Suprapubic skin (tissue), 4 donors: ENCODE measurements at regions not wholly inside any gene's neighbourhood (a gene's known extent, or its start where the extent isn't known, plus 50 kb on each side); places are given as distances from the start of the nearest gene placed in this dataset.

Experiments used
- DNase-seq, 2 donors: peaks; one replicate each; pipeline ENCODE4 v3.0.0-alpha.2; 2019; ENCODE audit warnings: low spot score in 2 of 2
- H3K27ac ChIP-seq: fragments of 200-600 bp; sonication (generic); one replicate; pipeline ENCODE4 v1.5.1; 2019
- H3K27me3 ChIP-seq: fragments of 200-600 bp; sonication (generic); one replicate; pipeline ENCODE4 v1.5.1; 2019
- H3K36me3 ChIP-seq: fragments of 200-600 bp; sonication (generic); one replicate; pipeline ENCODE4 v1.5.1; 2019
- H3K4me1 ChIP-seq: fragments of 200-600 bp; sonication (generic); one replicate; pipeline ENCODE4 v1.5.1; 2019
- H3K4me3 ChIP-seq: fragments of 200-600 bp; sonication (generic); one replicate; pipeline ENCODE4 v1.5.1; 2019; ENCODE audit warnings: mild to moderate bottlenecking
- H3K9me3 ChIP-seq: fragments of 200-600 bp; sonication (generic); one replicate; pipeline ENCODE4 v1.5.1; 2019
- EP300 ChIP-seq: sonication (generic); formaldehyde crosslinking; IDR thresholded peaks from one replicate; pipeline ENCODE4 v1.6.1; 2017; ENCODE audit warnings: antibody characterized with exemption
- POLR2A ChIP-seq, 2 donors: fragments of 450-650 bp; IDR thresholded peaks; one replicate each; pipeline ENCODE4 v1.6.1; 2017; ENCODE audit warnings: antibody characterized with exemption in 2 of 2, mild to moderate bottlenecking in 2 of 2, moderate library complexity in 2 of 2
- POLR2AphosphoS5 ChIP-seq, 3 donors: sonication (generic); formaldehyde crosslinking; IDR thresholded peaks; one replicate each; pipeline ENCODE4 v1.6.1; 2017; ENCODE audit warnings: antibody characterized with exemption in 3 of 3
- WGBS: methylation state at CpG from one replicate; pipeline ENCODE4 v1.1.5; 2018; 5-methylcytosine and 5-hydroxymethylcytosine counted together
- TF ChIP-seq, protein P1 (sequence below), 2 donors: fragments of 200-600 bp in 1 of 2; fragments of 450-650 bp in 1 of 2; sonication (generic) in 1 of 2; IDR thresholded peaks; one replicate each; pipeline ENCODE4 v1.5.1; 2016 to 2019; ENCODE audit warnings: antibody characterized with exemption in 2 of 2, mild to moderate bottlenecking in 1 of 2, moderate library complexity in 1 of 2

DNA sequence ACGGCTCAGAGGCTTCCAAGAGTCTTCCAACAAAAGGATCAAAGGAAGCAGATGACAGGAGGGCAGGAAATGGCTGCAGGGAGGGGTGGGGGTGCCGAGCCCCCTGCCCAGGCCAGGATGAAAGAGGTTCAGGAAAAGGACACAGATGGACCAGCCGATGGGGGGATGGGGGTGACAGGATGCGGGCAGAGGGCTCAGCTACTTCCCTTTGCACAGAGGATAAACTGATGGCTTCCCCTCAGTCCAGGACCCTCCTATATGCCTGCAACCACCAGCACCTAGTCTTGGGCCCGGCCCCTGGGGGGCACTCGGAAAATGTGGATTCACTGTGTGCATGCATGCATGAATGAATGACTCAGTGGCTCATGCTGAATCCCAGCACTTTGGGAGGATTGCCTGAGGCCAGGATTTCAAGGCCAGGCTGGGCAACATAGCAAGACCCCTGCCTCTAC lies 148.2 kb downstream of the C9orf50 start:
- DNase-seq = no peak
- 51% methylated on average over 6 of the region's 6 CpGs for whole genome bisulfite sequencing
- Histone ChIP-seq H3K9me3 (no peaks in the 10 kb centered on the region), H3K4me1 (peaks cover 32% of the 10 kb centered on the region), H3K4me3 (no peak overlapping the region), H3K27me3 (no peaks in the 10 kb centered on the region), H3K36me3 (no peaks in the 10 kb centered on the region), H3K27ac (no peak overlapping the region)
- TF ChIP-seq EP300 (no peak), POLR2A (IDR thresholded peaks at IDR 0.05) (no peak), POLR2AphosphoS5 (IDR thresholded peaks at IDR 0.05) (no peak)
- TF ChIP-seq, protein P1, sequence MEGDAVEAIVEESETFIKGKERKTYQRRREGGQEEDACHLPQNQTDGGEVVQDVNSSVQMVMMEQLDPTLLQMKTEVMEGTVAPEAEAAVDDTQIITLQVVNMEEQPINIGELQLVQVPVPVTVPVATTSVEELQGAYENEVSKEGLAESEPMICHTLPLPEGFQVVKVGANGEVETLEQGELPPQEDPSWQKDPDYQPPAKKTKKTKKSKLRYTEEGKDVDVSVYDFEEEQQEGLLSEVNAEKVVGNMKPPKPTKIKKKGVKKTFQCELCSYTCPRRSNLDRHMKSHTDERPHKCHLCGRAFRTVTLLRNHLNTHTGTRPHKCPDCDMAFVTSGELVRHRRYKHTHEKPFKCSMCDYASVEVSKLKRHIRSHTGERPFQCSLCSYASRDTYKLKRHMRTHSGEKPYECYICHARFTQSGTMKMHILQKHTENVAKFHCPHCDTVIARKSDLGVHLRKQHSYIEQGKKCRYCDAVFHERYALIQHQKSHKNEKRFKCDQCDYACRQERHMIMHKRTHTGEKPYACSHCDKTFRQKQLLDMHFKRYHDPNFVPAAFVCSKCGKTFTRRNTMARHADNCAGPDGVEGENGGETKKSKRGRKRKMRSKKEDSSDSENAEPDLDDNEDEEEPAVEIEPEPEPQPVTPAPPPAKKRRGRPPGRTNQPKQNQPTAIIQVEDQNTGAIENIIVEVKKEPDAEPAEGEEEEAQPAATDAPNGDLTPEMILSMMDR (IDR thresholded peaks at IDR 0.05) = no peak

DNA sequence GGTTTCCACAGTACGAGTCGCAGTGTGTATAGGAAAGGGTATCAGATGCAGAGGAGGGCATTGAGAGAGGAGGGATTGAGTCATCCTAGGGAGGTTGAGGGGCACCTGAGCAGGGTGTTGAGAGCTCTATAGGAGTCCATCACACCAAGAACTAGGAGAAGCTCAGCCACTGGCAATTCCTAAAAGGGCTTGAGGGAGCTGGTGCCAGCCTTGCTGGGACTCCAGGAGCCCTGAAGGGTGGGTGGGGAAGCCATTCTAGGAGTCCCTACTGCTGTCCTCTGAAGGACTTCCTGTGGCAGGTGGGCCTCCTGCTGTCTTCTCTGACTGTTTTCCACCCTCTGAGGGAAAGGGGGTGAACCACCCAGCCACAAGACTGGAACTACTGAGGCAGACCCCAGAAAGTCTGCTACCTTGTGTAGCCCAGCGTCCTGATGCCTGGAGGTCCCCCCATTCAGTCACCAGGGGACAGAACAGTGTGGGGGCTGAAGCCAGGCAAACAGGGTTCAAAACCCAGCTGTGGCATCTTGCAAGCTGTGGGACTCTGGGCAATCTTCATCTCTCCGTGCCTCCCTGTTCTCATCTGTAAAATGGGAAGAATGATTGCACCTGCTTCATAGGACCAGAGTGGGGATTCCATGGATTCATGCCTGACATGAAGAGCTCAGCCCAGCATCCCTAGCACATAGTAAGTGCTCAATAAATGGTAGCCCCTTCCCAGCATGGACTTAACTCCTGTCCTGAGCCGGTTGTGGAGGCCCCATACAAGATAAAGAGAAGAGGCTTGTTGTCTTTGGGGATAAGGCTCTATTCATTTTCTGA lies 149.5 kb downstream of the C9orf50 start:
- Histone ChIP-seq H3K4me1 (peaks cover 34% of the 10 kb centered on the region), H3K27ac (no peak overlapping the region), H3K9me3 (no peaks in the 10 kb centered on the region), H3K36me3 (no peaks in the 10 kb centered on the region), H3K4me3 (no peak overlapping the region), H3K27me3 (no peaks in the 10 kb centered on the region)
- 93% methylated on average over 3 of the region's 5 CpGs for WGBS
- TF ChIP-seq, protein P1 (IDR thresholded peaks at IDR 0.05) = no peak
- TF ChIP-seq POLR2A (IDR thresholded peaks at IDR 0.05) = no peak
- no peak for TF ChIP-seq EP300
- no peak for TF ChIP-seq POLR2AphosphoS5 (IDR thresholded peaks at IDR 0.05)
- no peak for DNase-seq

DNA sequence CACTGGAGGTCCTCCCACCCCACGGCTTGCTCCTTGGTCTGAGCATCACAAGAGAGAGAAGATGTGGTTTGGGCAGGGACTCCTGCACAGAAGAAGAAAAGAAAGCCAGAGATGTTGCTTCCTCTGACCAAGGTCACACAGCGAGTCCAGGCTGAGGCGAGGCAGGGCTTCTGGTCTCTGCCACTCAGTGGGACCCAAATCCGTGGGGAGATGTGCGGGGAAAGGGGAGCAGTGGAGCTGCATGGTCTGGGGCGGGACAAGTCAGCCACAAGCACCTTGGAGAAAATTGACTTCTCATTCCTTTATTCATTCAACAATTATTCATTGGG lies 150.9 kb downstream of the C9orf50 start:
- DNase-seq = no peak
- no peaks in the 10 kb centered on the region for H3K36me3 ChIP-seq
- H3K9me3 ChIP-seq = no peaks in the 10 kb centered on the region
- 93% methylated on average over 6 of the region's 6 CpGs for WGBS
- H3K4me3 ChIP-seq = no peak overlapping the region
- no peak overlapping the region for H3K27ac ChIP-seq
- no peaks in the 10 kb centered on the region for H3K27me3 ChIP-seq
- no peak for TF ChIP-seq POLR2A (IDR thresholded peaks at IDR 0.05)
- TF ChIP-seq POLR2AphosphoS5 (IDR thresholded peaks at IDR 0.05) = no peak
- TF ChIP-seq, protein P1 (IDR thresholded peaks at IDR 0.05) = no peak
- no peak for TF ChIP-seq EP300
- peaks cover 49% of the 10 kb centered on the region for H3K4me1 ChIP-seq

DNA sequence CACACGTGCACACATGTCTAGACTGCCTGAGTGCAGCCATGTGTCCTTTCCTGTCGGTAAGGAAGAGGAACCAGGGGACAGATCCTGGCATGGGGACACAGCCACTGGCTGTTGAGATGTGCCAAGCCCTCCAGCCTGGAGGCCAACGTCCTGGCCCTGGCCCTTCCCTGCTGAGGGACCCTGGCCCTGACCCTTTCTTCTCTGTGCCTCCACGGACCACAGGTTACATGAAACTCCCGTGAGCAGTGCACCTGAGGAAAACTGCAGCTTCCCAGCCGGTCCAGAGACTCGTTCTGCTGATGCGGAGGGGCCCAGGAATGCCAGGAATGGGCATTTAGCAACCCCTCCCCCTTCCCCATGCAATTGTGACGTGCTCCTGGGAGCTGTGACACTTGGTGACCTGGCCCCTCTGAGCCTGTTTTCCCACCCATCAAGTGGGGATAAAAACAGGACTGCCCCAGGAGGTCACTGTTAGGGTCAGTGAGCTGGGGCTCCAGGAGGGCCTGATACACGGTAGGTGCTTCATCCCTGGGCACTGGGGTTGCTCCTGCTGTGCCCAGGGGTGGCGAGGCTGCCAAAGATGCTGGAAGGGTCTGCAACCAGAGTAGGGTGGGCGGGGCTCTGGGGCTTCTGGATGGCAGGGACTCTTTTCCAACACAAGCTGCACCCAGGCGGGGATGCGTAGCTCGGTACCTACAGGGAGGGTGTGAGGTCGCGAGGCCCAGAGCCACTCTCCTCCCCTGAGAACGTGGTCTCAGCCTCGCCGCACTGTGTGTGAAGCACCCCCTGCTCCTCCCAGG lies 151.5 kb downstream of the C9orf50 start:
- 71% methylated on average over 12 of the region's 20 CpGs for WGBS
- no peak overlapping the region for H3K27ac ChIP-seq
- TF ChIP-seq POLR2A (IDR thresholded peaks at IDR 0.05) (no peak), EP300 (no peak), POLR2AphosphoS5 (IDR thresholded peaks at IDR 0.05) (no peak)
- TF ChIP-seq, protein P1 (IDR thresholded peaks at IDR 0.05) = no peak

More for the DNA sequence above, 151.5 kb downstream of the C9orf50 start:
- H3K4me3 ChIP-seq = no peak overlapping the region
- no peak for DNase-seq
- no peaks in the 10 kb centered on the region for H3K36me3 ChIP-seq
- peaks cover 47% of the 10 kb centered on the region for H3K4me1 ChIP-seq
- H3K27me3 ChIP-seq = no peaks in the 10 kb centered on the region
- H3K9me3 ChIP-seq = no peaks in the 10 kb centered on the region
